Transverse colon (tissue), 4 donors: ENCODE measurements at regions not wholly inside any gene's neighbourhood (a gene's known extent, or its start where the extent isn't known, plus 50 kb on each side); places are given as distances from the start of the nearest gene placed in this dataset.

Experiments
- DNase-seq: peaks from one replicate; pipeline ENCODE4 v3.0.0-alpha.2; 2019
- H3K27ac ChIP-seq, 4 donors: fragments of 200-600 bp; sonication (generic); 2 replicates each; pipeline ENCODE4 v1.5.1; 2016 to 2018; ENCODE audit warnings: inconsistent platforms in 4 of 4
- H3K27me3 ChIP-seq: fragments of 200-600 bp; sonication (generic); 2 replicates; pipeline ENCODE4 v1.5.1; 2017; ENCODE audit warnings: inconsistent platforms
- H3K36me3 ChIP-seq, 4 donors: fragments of 200-600 bp; sonication (generic); 2 replicates each; pipeline ENCODE4 v1.5.1; 2017 to 2019; ENCODE audit warnings: inconsistent platforms in 4 of 4
- H3K4me1 ChIP-seq, 4 donors: fragments of 200-600 bp; sonication (generic); 2 replicates each; pipeline ENCODE4 v1.5.1; 2017 to 2020; ENCODE audit warnings: inconsistent platforms in 4 of 4
- H3K4me3 ChIP-seq, 4 donors: fragments of 200-600 bp; sonication (generic); 1 replicate in 1 of 4; 2 replicates in 3 of 4; pipeline versions ENCODE4 v1.5.1 to v1.6.1; 2017 to 2019; ENCODE audit warnings: inconsistent platforms in 4 of 4
- H3K9me3 ChIP-seq, 2 donors: fragments of 200-600 bp; sonication (generic); 2 replicates each; pipeline ENCODE4 v1.5.1; 2017 to 2019; ENCODE audit warnings: inconsistent platforms in 2 of 2
- CTCF ChIP-seq, 5 experiments: fragments of 200-600 bp in 3 of 5; fragments of 450-650 bp in 2 of 5; sonication (generic) in 3 of 5; IDR thresholded peaks; 1 replicate in 2 of 5; 2 replicates in 3 of 5; pipeline ENCODE4 v1.5.1; 2016 to 2017; ENCODE audit warnings: antibody characterized with exemption in 5 of 5, inconsistent platforms in 3 of 5, mild to moderate bottlenecking in 2 of 5, moderate library complexity in 1 of 5
- EP300 ChIP-seq: sonication (generic); formaldehyde crosslinking; IDR thresholded peaks from one replicate; pipeline ENCODE4 v1.6.1; 2017; ENCODE audit warnings: antibody characterized with exemption, low read depth
- POLR2A ChIP-seq: fragments of 450-650 bp; IDR thresholded peaks from one replicate; pipeline ENCODE4 v1.6.1; 2016; ENCODE audit warnings: antibody characterized with exemption, mild to moderate bottlenecking, moderate library complexity
- POLR2AphosphoS5 ChIP-seq, 3 donors: sonication (generic); formaldehyde crosslinking; IDR thresholded peaks; one replicate each; pipeline ENCODE4 v1.6.1; 2016; ENCODE audit warnings: antibody characterized with exemption in 3 of 3
- WGBS, 2 donors: methylation state at CpG; one replicate each; pipeline ENCODE4 v1.1.5; 2018; ENCODE audit warnings: low coverage in 1 of 2; 5-methylcytosine and 5-hydroxymethylcytosine counted together
- in situ Hi-C, 4 donors: fragments of 200-750 bp; cut with MboI; loops; one replicate each; pipeline versions ENCODE4 v1.15.0 to v1.15.1; 2017; ENCODE audit warnings: low sequenced_read_pairs in 3 of 4, low pct_ligation_motif_present in 1 of 4, low pct_unique_long_range_greater_than_20kb in 1 of 4
- intact Hi-C: fragments of 100-400 bp; cut with DNase I; formaldehyde crosslinking; loops from one replicate; pipeline ENCODE4 v1.15.1; 2023; ENCODE audit warnings: low total_unique reads

DNA sequence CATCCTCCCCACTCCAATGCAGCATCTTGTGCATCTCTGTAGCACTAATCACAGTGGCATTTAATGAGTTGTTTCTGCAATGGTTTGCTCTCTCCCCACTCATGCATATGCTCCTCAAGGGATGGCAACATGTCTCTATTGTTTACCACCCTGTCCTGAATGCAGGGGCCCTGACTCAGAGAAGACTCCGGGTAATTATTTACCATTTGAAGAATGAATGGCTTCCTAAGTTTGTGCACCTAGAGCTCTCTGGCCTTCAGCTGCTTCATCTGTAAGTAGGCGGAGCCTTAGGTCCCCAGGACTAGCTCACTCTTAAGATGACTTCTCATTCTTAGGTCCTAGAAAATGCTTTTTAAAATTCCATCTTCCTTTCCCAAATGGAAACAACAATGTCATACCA, 63.7 kb upstream of the IGSF21 start:
- WGBS, 2 donors, result 35 to 70% methylated on average over 2 of the region's 2 CpGs

DNA sequence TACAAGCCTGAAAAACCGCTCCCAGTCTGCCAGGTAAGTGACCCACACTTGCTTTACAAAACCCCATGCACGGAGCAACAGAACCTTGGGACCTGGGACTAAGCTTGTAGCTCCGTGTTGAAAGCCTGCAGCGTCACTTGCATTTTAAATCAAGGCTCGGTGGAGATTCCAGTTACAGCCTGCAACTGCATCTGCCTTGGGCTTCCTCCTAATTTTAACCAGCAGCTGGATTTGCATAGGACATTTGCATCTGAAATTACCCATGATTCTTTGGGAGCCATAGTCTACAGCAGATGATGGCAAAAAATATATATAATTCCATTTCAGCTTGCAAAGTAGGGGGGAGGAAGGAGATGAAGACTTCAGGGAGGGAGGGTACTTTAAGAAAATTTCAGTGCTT, 62.4 kb upstream of the IGSF21 start:
- no peak overlapping the region for H3K27ac ChIP-seq
- no peaks in the 10 kb centered on the region for H3K9me3 ChIP-seq
- WGBS, 2 donors, result 69% methylated on average over 4 of the region's 5 CpGs; no CpG with 5 or more reads in 1 of the 2 donors
- in situ Hi-C loops (no loop called here), intact Hi-C loops (no loop called here)
- no peak for TF ChIP-seq CTCF (IDR thresholded peaks at IDR 0.05)
- TF ChIP-seq POLR2A, result no peak
- TF ChIP-seq EP300, result no peak
- no peak for TF ChIP-seq POLR2AphosphoS5 (IDR thresholded peaks at IDR 0.05)
- H3K36me3 ChIP-seq, result no peaks in the 10 kb centered on the region
- H3K4me1 ChIP-seq, result no peaks in the 10 kb centered on the region
- H3K27me3 ChIP-seq, result peaks cover 24% of the 10 kb centered on the region
- no peak for DNase-seq
- no peak overlapping the region for H3K4me3 ChIP-seq

More for the DNA sequence above, 63.7 kb upstream of the IGSF21 start:
- no peaks in the 10 kb centered on the region for H3K9me3 ChIP-seq
- intact Hi-C loops (no loop called here), in situ Hi-C loops (no loop called here)
- H3K4me3 ChIP-seq, result no peak overlapping the region
- no peaks in the 10 kb centered on the region for H3K4me1 ChIP-seq
- peaks cover 24% of the 10 kb centered on the region for H3K27me3 ChIP-seq
- DNase-seq, result no peak
- H3K27ac ChIP-seq, result no peak overlapping the region
- TF ChIP-seq EP300 (no peak), POLR2AphosphoS5 (IDR thresholded peaks at IDR 0.05) (no peak), CTCF (IDR thresholded peaks at IDR 0.05) (no peak), POLR2A (no peak)
- H3K36me3 ChIP-seq, result no peaks in the 10 kb centered on the region

GRCh38 chr1:18045621-18046020, 62.0 kb upstream of the IGSF21 start:
- H3K27ac ChIP-seq, result no peak overlapping the region
- intact Hi-C loops (no loop called here), in situ Hi-C loops (no loop called here)
- DNase-seq, result no peak
- no peak for TF ChIP-seq POLR2AphosphoS5 (IDR thresholded peaks at IDR 0.05)
- TF ChIP-seq CTCF (IDR thresholded peaks at IDR 0.05), result no peak
- TF ChIP-seq EP300, result no peak
- TF ChIP-seq POLR2A, result no peak
- H3K9me3 ChIP-seq, result no peaks in the 10 kb centered on the region
- H3K27me3 ChIP-seq, result peaks cover 24% of the 10 kb centered on the region
- no peaks in the 10 kb centered on the region for H3K36me3 ChIP-seq
- no peaks in the 10 kb centered on the region for H3K4me1 ChIP-seq
- H3K4me3 ChIP-seq, result no peak overlapping the region
- 51 to 62% methylated on average over 6 to 8 of the region's 8 CpGs for WGBS, 2 donors

DNA sequence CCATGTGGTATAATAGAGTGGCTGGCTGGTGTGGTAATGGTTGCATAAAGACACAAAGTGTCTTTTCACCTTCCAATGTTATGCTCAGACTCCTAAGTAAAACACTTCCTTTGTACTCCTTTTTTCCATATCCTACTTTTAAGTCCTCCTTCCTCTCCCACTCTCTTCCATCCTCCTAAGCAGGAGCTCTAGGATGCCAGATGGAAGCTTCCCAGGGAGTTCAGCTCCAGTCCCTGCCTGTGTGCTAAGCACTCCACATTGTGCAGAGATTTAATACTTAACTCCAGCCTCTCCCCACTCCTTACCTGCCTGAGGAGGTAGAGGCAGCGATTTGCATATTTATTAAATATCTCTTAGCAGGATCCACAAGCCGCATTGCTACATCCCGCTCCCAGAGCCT, 60.5 kb upstream of the IGSF21 start:
- in situ Hi-C loops, result no loop called here
- 83% methylated on average over 3 of the region's 3 CpGs; no CpG with 5 or more reads in 1 of the 2 donors for WGBS, 2 donors
- no peak for TF ChIP-seq EP300
- no peak for TF ChIP-seq CTCF (IDR thresholded peaks at IDR 0.05)
- TF ChIP-seq POLR2A, result no peak
- no peak for TF ChIP-seq POLR2AphosphoS5 (IDR thresholded peaks at IDR 0.05)

More for the DNA sequence above, 60.5 kb upstream of the IGSF21 start:
- no peak for DNase-seq
- no peaks in the 10 kb centered on the region for H3K9me3 ChIP-seq
- no peak overlapping the region for H3K27ac ChIP-seq
- no peaks in the 10 kb centered on the region for H3K36me3 ChIP-seq
- H3K4me1 ChIP-seq, result no peaks in the 10 kb centered on the region
- intact Hi-C loops, result no loop called here
- no peak overlapping the region for H3K4me3 ChIP-seq
- peaks cover 24% of the 10 kb centered on the region for H3K27me3 ChIP-seq
